Right lobe of liver (tissue), 6 donors: ENCODE measurements at regions not wholly inside any gene's neighbourhood (a gene's known extent, or its start where the extent isn't known, plus 50 kb on each side); places are given as distances from the start of the nearest gene placed in this dataset.

Experiments
- ATAC-seq, 4 donors: fragments of 200-7000 bp; cut with Tn5 transposase; one replicate each; pipeline ENCODE4 v1.9.1; 2020; ENCODE audit warnings: mild to moderate bottlenecking in 4 of 4, moderate library complexity in 4 of 4
- DNase-seq, 3 donors: peaks; one replicate each; pipeline ENCODE4 v3.0.0-alpha.2; 2020
- H3K27ac ChIP-seq, 3 donors: fragments of 200-600 bp; one replicate each; pipeline ENCODE4 v1.8.0; 2022
- H3K27me3 ChIP-seq, 2 donors: fragments of 200-600 bp; one replicate each; pipeline ENCODE4 v1.8.0; 2022
- H3K36me3 ChIP-seq, 4 donors: fragments of 200-600 bp; sonication (generic) in 1 of 4; one replicate each; pipeline versions ENCODE4 v1.5.1 to v1.8.0; 2017 to 2022; ENCODE audit warnings: control low read depth in 1 of 4
- H3K4me1 ChIP-seq, 4 donors: fragments of 200-600 bp; sonication (generic) in 1 of 4; one replicate each; pipeline versions ENCODE4 v1.5.1 to v1.8.0; 2017 to 2022; ENCODE audit warnings: control low read depth in 1 of 4
- H3K4me3 ChIP-seq, 3 donors: fragments of 200-600 bp; one replicate each; pipeline ENCODE4 v1.8.0; 2022
- H3K9me3 ChIP-seq, 4 donors: fragments of 200-600 bp; sonication (generic) in 1 of 4; one replicate each; pipeline versions ENCODE4 v1.5.1 to v1.8.0; 2017 to 2022; ENCODE audit warnings: control low read depth in 1 of 4
- POLR2A ChIP-seq: fragments of 450-650 bp; IDR thresholded peaks from one replicate; pipeline ENCODE4 v1.6.1; 2017; ENCODE audit warnings: antibody characterized with exemption, mild to moderate bottlenecking
- WGBS: methylation state at CpG from one replicate; pipeline ENCODE4 v1.1.6; 2018; ENCODE audit warnings: low coverage, low lambda C conversion rate; ENCODE audit not compliant: insufficient coverage; ENCODE audit errors: missing lambda C conversion rate; 5-methylcytosine and 5-hydroxymethylcytosine counted together
- intact Hi-C, 2 donors: fragments of 100-400 bp; cut with DNase I; formaldehyde crosslinking; loops; one replicate each; pipeline versions ENCODE4 v1.11.2 to v1.14.1; 2022
- TF ChIP-seq, protein P1 (sequence below), 4 donors: fragments of 200-600 bp in 3 of 4; fragments of 450-650 bp in 1 of 4; IDR thresholded peaks; one replicate each; pipeline versions ENCODE4 v1.5.1 to v1.8.0; 2016 to 2022; ENCODE audit warnings: antibody characterized with exemption in 4 of 4, mild to moderate bottlenecking in 2 of 4
- donor health status: DM: no; HTN: yes; CAD: no.
- donor health status: DM: no; HTN: no; CAD: no.
- donor health status: DM: no; HTN: no; CAD: no.
- donor health status: DM: no; HTN: yes; CAD: no.
- donor health status: DM: no; HTN: yes; CAD: no.

DNA sequence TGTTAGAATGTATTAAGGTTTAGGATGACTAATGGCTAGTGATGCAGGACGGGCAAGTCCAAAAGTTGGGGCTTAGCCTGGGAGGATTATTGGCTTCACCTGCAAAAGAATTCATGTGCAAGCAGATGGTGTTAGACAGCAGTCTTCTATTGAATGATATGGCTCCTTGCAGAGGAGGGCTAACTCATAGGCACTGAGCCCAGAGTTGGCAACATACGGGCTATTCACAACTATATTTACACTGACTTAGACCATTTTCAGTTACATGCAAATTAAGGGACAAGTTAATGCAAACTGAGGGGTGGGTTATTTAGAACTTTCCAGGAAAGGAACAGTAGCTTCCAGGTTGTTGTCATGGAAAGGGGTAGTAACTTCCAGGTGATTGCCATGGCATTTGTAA lies 1017.1 kb upstream of the EEF2KMT start:
- no peak for TF ChIP-seq POLR2A
- TF ChIP-seq, protein P1, sequence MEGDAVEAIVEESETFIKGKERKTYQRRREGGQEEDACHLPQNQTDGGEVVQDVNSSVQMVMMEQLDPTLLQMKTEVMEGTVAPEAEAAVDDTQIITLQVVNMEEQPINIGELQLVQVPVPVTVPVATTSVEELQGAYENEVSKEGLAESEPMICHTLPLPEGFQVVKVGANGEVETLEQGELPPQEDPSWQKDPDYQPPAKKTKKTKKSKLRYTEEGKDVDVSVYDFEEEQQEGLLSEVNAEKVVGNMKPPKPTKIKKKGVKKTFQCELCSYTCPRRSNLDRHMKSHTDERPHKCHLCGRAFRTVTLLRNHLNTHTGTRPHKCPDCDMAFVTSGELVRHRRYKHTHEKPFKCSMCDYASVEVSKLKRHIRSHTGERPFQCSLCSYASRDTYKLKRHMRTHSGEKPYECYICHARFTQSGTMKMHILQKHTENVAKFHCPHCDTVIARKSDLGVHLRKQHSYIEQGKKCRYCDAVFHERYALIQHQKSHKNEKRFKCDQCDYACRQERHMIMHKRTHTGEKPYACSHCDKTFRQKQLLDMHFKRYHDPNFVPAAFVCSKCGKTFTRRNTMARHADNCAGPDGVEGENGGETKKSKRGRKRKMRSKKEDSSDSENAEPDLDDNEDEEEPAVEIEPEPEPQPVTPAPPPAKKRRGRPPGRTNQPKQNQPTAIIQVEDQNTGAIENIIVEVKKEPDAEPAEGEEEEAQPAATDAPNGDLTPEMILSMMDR (IDR thresholded peaks at IDR 0.05): no peak
- H3K36me3 ChIP-seq: no peaks in the 10 kb centered on the region
- ATAC-seq (no peak), DNase-seq (no peak)
- no peaks in the 10 kb centered on the region for H3K4me1 ChIP-seq
- H3K4me3 ChIP-seq: no peak overlapping the region
- no peak overlapping the region for H3K27ac ChIP-seq
- intact Hi-C loops: no loop called here
- H3K27me3 ChIP-seq: no peaks in the 10 kb centered on the region
- WGBS: 19% methylated on average over 2 of the region's 2 CpGs
- no peaks in the 10 kb centered on the region for H3K9me3 ChIP-seq

GRCh38 chr16:6113749-6114148 lies 1016.2 kb upstream of the EEF2KMT start:
- TF ChIP-seq, protein P1 (IDR thresholded peaks at IDR 0.05): no peak
- no peak for TF ChIP-seq POLR2A
- no peaks in the 10 kb centered on the region for H3K27me3 ChIP-seq
- no peak for DNase-seq
- 25% methylated on average over 6 of the region's 6 CpGs for WGBS
- H3K27ac ChIP-seq: no peak overlapping the region
- no peak overlapping the region for H3K4me3 ChIP-seq
- intact Hi-C loops: no loop called here
- H3K4me1 ChIP-seq: no peaks in the 10 kb centered on the region
- no peaks in the 10 kb centered on the region for H3K9me3 ChIP-seq
- no peak for ATAC-seq
- no peaks in the 10 kb centered on the region for H3K36me3 ChIP-seq

DNA sequence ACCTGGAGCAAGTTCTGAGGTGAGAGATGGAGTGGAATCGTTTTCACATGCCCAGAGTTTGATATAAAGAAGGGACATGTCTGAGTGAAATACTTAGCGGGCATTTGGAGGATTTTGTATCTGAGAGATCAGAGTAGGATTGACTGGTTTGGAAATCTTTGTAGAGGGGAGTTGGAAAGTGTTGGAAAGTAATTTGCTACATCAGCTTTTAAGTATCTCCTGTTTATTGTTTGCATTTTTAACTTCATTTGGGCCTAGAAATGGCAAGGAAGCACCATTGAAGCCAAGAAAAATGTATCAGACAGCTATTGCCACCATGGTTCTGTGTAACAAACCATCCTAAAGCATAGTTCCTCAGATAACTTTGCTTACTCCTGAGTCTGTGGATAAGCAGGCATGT lies 1015.1 kb upstream of the EEF2KMT start:
- ATAC-seq: no peak
- Histone ChIP-seq H3K4me3 (no peak overlapping the region), H3K27me3 (no peaks in the 10 kb centered on the region), H3K36me3 (no peaks in the 10 kb centered on the region), H3K27ac (no peak overlapping the region), H3K9me3 (no peaks in the 10 kb centered on the region), H3K4me1 (no peaks in the 10 kb centered on the region)
- intact Hi-C loops: no loop called here
- TF ChIP-seq, protein P1 (IDR thresholded peaks at IDR 0.05): no peak
- TF ChIP-seq POLR2A: no peak
- WGBS: 55% methylated on average over 2 of the region's 2 CpGs
- DNase-seq: no peak

GRCh38 chr16:6111390-6111789 lies 1013.8 kb upstream of the EEF2KMT start:
- WGBS: 67% methylated on average over 1 of the region's 1 CpG
- Histone ChIP-seq H3K4me1 (no peaks in the 10 kb centered on the region), H3K9me3 (no peaks in the 10 kb centered on the region), H3K27me3 (no peaks in the 10 kb centered on the region), H3K36me3 (no peaks in the 10 kb centered on the region), H3K27ac (no peak overlapping the region), H3K4me3 (no peak overlapping the region)
- DNase-seq (no peak), ATAC-seq (no peak)
- intact Hi-C loops: no loop called here
- TF ChIP-seq, protein P1 (IDR thresholded peaks at IDR 0.05): no peak
- no peak for TF ChIP-seq POLR2A

GRCh38 chr16:6110346-6110745 lies 1012.8 kb upstream of the EEF2KMT start:
- 45% methylated on average over 3 of the region's 3 CpGs for WGBS
- Histone ChIP-seq H3K27ac (no peak overlapping the region), H3K9me3 (no peaks in the 10 kb centered on the region), H3K4me3 (no peak overlapping the region), H3K36me3 (no peaks in the 10 kb centered on the region), H3K27me3 (no peaks in the 10 kb centered on the region), H3K4me1 (no peaks in the 10 kb centered on the region)
- TF ChIP-seq, protein P1 (IDR thresholded peaks at IDR 0.05): no peak
- no peak for TF ChIP-seq POLR2A
- intact Hi-C loops: no loop called here
- no peak for ATAC-seq
- no peak for DNase-seq
